Left lung (tissue), 4 donors: ENCODE measurements at regions not wholly inside any gene's neighbourhood (a gene's known extent, or its start where the extent isn't known, plus 50 kb on each side); places are given as distances from the start of the nearest gene placed in this dataset.
A peak's percentile ranks its signal among the peaks of the same experiment; 100 is the strongest.

Experiments
- ATAC-seq: fragments of 200-7000 bp; cut with Tn5 transposase; one replicate; pipeline ENCODE4 v1.9.1; 2020; ENCODE audit warnings: moderate library complexity
- DNase-seq, 4 donors: peaks; one replicate each; pipeline ENCODE4 v3.0.0-alpha.2; 2013 to 2020
- H3K27ac ChIP-seq, 2 donors: fragments of 200-600 bp; sonication (generic) in 1 of 2; one replicate each; pipeline versions ENCODE4 v1.5.0 to v1.8.0; 2020 to 2021
- H3K27me3 ChIP-seq, 2 donors: fragments of 200-600 bp; sonication (generic) in 1 of 2; one replicate each; pipeline versions ENCODE4 v1.5.0 to v1.8.0; 2020 to 2021
- H3K36me3 ChIP-seq, 2 donors: fragments of 200-600 bp; sonication (generic) in 1 of 2; one replicate each; pipeline versions ENCODE4 v1.5.0 to v1.8.0; 2020 to 2021
- H3K4me1 ChIP-seq, 2 donors: fragments of 200-600 bp; one replicate each; pipeline ENCODE4 v1.8.0; 2021
- H3K4me3 ChIP-seq, 2 donors: fragments of 200-600 bp; sonication (generic) in 1 of 2; one replicate each; pipeline versions ENCODE4 v1.5.0 to v1.8.0; 2020 to 2021; ENCODE audit warnings: mild to moderate bottlenecking in 1 of 2
- H3K9me3 ChIP-seq, 2 donors: fragments of 200-600 bp; sonication (generic) in 1 of 2; one replicate each; pipeline versions ENCODE4 v1.5.0 to v1.8.0; 2020 to 2021
- intact Hi-C, 2 donors: fragments of 100-400 bp; cut with DNase I; formaldehyde crosslinking; loops; one replicate each; pipeline versions ENCODE4 v1.11.2 to v1.14.2; 2022
- TF ChIP-seq, protein P1 (sequence below), 2 donors: fragments of 200-600 bp; sonication (generic) in 1 of 2; IDR thresholded peaks; one replicate each; pipeline versions ENCODE4 v1.5.0 to v1.8.0; 2021; ENCODE audit warnings: antibody characterized with exemption in 2 of 2
- donor health status: DM: no; HTN: yes; CAD: no.
- donor health status: DM: no; HTN: no; CAD: no.

DNA sequence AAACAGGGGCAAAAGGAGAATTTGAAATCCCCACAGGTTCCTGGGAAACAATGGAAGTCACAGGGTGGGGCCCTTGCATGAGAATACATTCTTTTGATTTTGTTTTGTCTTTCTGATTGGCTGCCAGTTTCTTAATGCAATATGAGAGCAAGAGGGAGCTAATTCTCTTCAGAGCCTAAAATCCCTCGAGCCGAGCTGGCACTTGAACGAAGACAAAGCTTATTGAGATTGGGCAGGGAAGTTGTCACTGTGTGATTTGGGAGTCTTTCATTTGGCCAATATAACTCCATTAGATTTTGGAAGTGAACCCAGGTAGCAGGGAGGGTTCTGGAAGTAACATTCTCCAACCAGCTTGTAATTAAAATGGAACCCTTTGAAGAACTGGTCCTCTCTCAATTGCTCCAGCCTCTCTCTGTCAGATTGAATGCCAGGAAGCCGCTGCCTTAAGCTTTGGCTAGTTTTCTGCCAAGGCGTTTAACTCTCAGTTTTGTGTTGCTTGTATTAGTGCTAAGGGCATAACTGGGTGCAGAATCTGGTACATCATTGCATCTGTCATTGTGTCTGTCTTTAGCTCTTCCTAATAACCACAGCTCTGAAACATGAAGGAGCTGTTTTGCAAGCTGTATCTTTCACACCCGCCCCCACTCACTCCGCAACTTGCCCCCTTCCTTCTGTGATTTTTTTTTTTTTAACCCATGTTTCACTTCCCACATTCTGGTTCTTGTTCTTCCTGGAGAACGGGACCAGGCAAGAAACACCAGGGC is 272.0 kb downstream of the MAF start:
- no peaks in the 10 kb centered on the region for H3K9me3 ChIP-seq
- intact Hi-C loops = no loop called here
- peak overlapping the region in 1 of 2 donors; percentile 64 for H3K27ac ChIP-seq
- H3K36me3 ChIP-seq = no peaks in the 10 kb centered on the region
- ATAC-seq = peak; percentile 69
- H3K27me3 ChIP-seq = no peaks in the 10 kb centered on the region
- peak in 3 of 4 donors; percentile 17 to 44 (median 34) for DNase-seq
- TF ChIP-seq, protein P1, sequence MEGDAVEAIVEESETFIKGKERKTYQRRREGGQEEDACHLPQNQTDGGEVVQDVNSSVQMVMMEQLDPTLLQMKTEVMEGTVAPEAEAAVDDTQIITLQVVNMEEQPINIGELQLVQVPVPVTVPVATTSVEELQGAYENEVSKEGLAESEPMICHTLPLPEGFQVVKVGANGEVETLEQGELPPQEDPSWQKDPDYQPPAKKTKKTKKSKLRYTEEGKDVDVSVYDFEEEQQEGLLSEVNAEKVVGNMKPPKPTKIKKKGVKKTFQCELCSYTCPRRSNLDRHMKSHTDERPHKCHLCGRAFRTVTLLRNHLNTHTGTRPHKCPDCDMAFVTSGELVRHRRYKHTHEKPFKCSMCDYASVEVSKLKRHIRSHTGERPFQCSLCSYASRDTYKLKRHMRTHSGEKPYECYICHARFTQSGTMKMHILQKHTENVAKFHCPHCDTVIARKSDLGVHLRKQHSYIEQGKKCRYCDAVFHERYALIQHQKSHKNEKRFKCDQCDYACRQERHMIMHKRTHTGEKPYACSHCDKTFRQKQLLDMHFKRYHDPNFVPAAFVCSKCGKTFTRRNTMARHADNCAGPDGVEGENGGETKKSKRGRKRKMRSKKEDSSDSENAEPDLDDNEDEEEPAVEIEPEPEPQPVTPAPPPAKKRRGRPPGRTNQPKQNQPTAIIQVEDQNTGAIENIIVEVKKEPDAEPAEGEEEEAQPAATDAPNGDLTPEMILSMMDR (IDR thresholded peaks at IDR 0.05) = no peak
- no peak overlapping the region for H3K4me3 ChIP-seq
- H3K4me1 ChIP-seq = peaks cover 0 to 11% of the 10 kb centered on the region in 2 donors

DNA sequence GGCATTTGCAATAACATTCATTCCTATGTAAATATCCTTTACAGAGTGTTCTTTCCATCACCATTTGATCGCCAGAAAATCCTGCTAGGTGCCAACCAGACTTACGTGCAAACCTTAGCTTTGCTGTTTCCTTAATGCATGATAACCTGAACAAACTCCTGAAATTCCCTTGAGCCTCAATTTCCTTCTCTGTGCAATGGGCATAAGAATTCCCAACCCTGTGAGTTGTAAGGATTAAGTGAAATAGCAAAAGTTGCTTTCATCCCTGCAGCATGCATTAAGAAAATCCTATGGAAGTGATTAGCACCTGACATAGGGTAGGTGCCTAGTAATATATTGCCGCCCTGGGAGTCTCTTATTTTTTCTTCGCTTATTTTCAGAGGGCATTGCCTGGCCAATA is 272.7 kb downstream of the MAF start:
- intact Hi-C loops = no loop called here
- Histone ChIP-seq H3K27me3 (no peaks in the 10 kb centered on the region), H3K4me1 (peaks cover 0 to 11% of the 10 kb centered on the region in 2 donors), H3K27ac (no peak overlapping the region), H3K4me3 (no peak overlapping the region), H3K36me3 (no peaks in the 10 kb centered on the region), H3K9me3 (no peaks in the 10 kb centered on the region)
- ATAC-seq (no peak), DNase-seq (no peak)
- TF ChIP-seq, protein P1 (IDR thresholded peaks at IDR 0.05) = no peak

DNA sequence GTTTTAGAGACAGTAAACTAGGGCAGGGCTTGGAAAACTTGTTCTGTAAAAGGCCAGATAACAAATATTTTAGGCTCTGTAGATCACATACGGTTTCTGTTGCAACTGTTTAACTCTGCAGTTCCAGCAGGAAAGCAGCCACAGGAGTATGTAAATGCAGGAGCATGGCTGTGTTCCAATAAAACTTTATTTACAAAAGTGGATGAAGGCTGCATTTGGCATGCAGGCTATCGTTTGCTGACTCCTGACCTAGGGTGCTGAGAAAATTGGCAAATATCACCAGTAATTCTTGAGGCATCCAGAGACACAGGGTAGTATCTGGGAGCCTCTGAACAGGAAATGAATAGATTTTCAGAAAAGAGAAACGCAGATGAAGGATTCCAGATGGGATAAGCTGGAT is 274.0 kb downstream of the MAF start:
- no peak for DNase-seq
- Histone ChIP-seq H3K36me3 (no peaks in the 10 kb centered on the region), H3K9me3 (no peaks in the 10 kb centered on the region), H3K27me3 (no peaks in the 10 kb centered on the region), H3K27ac (no peak overlapping the region), H3K4me3 (no peak overlapping the region), H3K4me1 (peaks cover 0 to 11% of the 10 kb centered on the region in 2 donors)
- intact Hi-C loops = no loop called here
- TF ChIP-seq, protein P1 (IDR thresholded peaks at IDR 0.05) = no peak
- ATAC-seq = no peak

DNA sequence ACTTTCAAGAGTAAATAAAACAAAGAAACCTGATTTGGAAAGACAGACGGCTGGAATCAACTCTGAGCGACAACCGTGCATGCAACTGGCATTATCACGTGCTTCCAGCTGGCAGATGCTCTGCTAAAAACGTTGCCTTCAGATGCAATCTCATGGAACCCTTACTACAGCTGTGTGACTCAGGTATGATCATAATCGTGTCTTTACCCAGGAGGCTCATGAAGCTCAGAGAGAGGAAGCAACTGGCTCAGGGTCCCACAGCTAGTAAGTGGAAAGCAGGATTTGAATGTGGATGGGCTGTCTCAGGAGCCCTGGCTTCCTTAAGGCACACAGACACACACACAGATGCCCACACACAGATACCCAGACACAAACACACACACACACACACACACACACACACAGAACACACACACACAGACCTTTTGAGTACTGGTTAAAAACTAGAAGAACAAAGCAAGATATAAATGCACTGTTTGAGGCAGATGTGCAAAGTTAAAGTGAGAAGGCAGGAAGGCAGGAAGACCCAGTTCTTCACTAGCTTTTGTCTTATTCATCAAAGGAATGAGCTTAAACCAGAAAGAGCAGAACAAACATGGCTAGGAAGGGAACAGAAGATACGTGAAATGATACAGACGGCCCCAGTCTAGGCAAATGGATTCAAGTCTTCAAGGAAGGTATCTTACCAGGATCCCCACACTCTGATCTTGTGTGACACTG is 275.2 kb downstream of the MAF start:
- Histone ChIP-seq H3K36me3 (no peaks in the 10 kb centered on the region), H3K9me3 (no peaks in the 10 kb centered on the region), H3K4me1 (peaks cover 0 to 11% of the 10 kb centered on the region in 2 donors), H3K27ac (no peak overlapping the region), H3K4me3 (no peak overlapping the region), H3K27me3 (no peaks in the 10 kb centered on the region)
- ATAC-seq (no peak), DNase-seq (no peak)
- intact Hi-C loops = no loop called here
- TF ChIP-seq, protein P1 (IDR thresholded peaks at IDR 0.05) = no peak

DNA sequence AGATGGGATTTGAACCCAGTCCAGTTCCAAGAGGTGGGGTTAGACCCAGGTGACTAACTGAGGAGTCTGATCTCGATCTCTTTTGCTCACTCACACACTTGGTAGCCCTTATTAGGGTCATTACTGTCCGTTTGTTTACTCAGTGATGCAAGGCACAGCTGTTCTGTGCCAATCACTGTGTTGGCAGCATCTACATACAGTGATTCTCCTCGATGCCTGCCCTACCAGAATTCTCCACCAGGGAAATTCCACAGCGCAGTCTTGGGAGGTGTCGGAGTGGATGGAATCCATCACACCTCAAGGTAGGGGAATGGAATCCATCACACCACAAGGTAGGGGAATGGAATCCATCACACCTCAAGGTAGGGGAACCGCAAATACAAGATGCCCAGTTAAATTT is 279.6 kb downstream of the MAF start:
- DNase-seq (no peak), ATAC-seq (no peak)
- TF ChIP-seq, protein P1 (IDR thresholded peaks at IDR 0.05) = no peak
- intact Hi-C loops = no loop called here
- H3K9me3 ChIP-seq = no peaks in the 10 kb centered on the region
- no peak overlapping the region for H3K27ac ChIP-seq
- no peaks in the 10 kb centered on the region for H3K27me3 ChIP-seq
- no peaks in the 10 kb centered on the region for H3K36me3 ChIP-seq
- H3K4me3 ChIP-seq = no peak overlapping the region
- H3K4me1 ChIP-seq = no peaks in the 10 kb centered on the region
